AG10803 (cell line): ENCODE measurements at regions not wholly inside any gene's neighbourhood (a gene's known extent, or its start where the extent isn't known, plus 50 kb on each side); places are given as distances from the start of the nearest gene placed in this dataset.

Experiments
- DNase-seq: peaks from one replicate; pipeline ENCODE4 v3.0.0; 2010; ENCODE audit warnings: low read depth
- H3K4me3 ChIP-seq: 2 replicates; pipeline ENCODE4 v1.5.1; 2011; ENCODE audit warnings: mild to moderate bottlenecking, low read length, control low read depth
- TF ChIP-seq, protein P1 (sequence below): conservative IDR thresholded peaks from 2 replicates; pipeline ENCODE4 v1.5.1; 2011; ENCODE audit warnings: mild to moderate bottlenecking, low read length, control low read depth, inconsistent platforms

DNA sequence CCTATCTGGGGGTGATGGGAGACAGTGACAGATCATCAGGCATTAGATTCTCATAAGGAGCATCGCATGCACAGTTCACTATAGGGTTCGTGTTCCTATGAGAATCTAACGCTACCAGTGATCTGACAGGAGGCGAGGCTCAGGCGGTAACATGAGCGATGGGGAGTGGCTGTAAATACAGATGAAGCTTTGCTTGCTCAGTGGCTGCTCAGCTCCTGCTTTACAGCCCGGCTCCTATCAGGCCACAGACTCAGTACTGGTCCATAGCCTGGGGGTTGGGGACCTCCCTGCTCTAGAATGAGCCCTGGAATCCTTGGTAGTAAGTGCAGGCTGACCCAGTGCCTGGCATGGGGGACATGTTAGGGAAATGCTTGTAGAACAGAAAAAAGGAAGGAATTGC is 426.0 kb downstream of the TYW1 start:
- DNase-seq: no peak
- TF ChIP-seq, protein P1, sequence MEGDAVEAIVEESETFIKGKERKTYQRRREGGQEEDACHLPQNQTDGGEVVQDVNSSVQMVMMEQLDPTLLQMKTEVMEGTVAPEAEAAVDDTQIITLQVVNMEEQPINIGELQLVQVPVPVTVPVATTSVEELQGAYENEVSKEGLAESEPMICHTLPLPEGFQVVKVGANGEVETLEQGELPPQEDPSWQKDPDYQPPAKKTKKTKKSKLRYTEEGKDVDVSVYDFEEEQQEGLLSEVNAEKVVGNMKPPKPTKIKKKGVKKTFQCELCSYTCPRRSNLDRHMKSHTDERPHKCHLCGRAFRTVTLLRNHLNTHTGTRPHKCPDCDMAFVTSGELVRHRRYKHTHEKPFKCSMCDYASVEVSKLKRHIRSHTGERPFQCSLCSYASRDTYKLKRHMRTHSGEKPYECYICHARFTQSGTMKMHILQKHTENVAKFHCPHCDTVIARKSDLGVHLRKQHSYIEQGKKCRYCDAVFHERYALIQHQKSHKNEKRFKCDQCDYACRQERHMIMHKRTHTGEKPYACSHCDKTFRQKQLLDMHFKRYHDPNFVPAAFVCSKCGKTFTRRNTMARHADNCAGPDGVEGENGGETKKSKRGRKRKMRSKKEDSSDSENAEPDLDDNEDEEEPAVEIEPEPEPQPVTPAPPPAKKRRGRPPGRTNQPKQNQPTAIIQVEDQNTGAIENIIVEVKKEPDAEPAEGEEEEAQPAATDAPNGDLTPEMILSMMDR: no peak
- H3K4me3 ChIP-seq: no peak overlapping the region

DNA sequence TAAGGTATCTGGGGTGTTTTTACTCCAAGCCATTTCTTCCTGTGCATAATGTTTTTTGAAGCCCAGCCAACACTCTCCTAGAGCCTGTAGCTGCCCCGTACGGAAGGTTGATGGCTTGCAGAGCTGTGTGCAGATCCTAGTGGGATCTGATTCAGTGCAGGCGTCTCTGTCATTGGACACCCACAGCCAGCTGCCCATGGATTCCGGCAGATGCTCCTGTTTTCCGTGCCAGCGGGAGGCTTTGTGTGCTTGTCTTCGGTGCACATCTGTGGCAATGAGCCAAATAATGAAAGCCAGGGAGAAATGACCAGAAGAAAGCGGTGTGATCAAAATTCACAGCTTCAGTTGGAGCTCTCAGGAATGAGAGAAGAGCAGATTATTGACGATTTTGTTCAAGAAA is 426.4 kb downstream of the TYW1 start:
- TF ChIP-seq, protein P1: no peak
- DNase-seq: no peak
- no peak overlapping the region for H3K4me3 ChIP-seq

DNA sequence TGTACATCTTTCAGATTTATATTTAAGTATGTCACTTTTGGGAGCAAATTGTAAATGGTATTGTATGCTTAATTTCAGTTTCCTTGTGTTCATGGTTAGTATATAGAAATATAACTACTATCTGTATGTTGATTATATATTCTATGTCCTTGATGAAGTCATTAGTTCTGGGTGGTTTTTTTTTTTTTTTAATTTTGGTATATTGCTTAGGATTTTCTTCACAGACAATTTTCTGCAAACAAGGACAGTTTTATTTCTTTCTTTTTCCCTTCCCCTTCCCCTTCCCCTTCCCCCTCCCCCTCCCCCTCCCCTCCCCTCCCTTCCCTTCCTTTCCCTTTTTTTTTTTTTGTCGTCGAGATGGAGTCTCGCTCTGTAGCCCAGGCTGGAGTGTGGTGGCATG is 430.0 kb downstream of the TYW1 start:
- TF ChIP-seq, protein P1: no peak
- DNase-seq: no peak
- no peak overlapping the region for H3K4me3 ChIP-seq

DNA sequence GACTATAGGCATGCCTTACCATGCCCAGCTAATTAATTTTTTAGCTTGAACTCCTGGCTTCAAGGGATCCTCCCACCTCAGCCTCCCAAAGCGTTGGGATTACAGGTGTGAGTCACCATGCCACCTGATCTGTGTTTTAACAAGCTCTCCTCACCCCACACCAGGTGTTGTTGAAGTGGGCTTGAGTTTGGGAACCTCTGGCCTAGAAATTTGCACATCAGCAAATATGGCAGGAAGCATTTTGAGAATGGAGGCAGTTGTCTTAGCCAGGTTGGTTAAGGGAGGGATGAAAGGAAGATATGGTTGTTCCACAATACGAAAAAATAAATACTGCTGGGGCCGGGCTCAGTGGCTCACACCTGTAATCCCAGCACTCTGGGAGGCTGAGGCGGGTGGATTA is 433.1 kb downstream of the TYW1 start:
- TF ChIP-seq, protein P1: no peak
- no peak for DNase-seq
- H3K4me3 ChIP-seq: no peak overlapping the region

DNA sequence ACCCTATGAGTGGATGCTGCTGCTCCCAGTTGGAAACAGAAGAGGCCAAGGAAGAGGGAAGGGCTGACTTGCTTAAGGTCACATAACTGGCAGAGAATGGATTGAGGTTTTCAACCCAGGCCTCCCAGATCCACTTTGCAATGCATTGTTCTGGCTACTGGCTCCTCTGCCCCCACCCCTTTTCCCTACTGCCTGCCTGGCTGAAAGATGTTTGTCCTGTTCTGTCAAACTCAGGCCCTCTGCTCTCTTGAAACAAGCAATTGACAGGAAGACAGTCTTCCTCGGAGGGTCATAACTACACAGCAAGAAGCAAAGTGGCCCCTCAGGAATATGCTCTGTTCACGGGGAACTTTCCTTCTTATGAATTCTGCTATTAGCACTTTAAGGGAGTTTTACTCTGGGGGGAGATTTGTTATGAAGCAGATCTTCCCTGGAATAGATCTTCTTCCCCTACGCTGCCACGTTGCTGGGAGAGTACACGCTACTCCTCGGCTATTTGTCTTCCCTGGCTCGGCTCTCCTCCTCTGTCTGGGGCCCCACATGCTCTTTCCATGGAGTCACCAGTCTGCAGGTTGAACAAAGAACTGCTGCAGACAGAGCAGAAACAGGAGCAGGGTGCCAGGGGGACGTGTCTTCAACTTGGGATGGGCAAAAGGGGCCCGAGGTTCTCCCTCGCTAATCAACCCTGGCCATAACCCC is 436.1 kb downstream of the TYW1 start:
- no peak overlapping the region for H3K4me3 ChIP-seq
- no peak for DNase-seq
- TF ChIP-seq, protein P1: no peak

DNA sequence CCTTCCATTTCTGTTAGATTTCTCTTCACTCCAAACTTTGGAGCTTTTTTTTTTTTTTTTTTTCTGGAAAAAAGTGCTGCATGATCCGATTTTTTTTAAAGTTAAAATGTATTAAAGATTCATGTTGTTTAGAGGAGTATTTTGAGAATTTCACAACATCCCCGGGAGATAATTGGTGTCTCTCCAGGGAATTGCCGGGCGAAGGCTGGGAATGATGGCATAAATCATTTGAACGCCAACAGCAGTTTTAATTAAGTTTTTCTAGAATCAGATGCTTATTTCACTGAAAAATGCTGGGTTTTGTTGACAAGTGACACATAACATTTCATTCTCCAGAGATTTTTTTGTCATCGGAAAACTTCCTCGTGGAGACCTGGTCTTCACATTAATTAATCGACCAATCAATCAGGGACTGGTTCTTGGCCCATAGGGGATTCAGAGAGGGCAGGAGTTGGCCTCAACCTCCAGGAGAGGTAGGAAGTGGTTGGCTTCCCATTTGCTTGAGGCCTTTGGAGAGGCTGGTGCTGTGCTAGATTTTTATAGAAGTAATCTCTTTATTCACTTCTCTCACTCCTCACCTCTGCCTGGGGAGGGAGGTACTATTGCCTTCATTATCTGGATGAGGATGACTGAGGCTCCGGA is 439.4 kb downstream of the TYW1 start:
- H3K4me3 ChIP-seq: no peak overlapping the region
- TF ChIP-seq, protein P1: no peak
- no peak for DNase-seq

DNA sequence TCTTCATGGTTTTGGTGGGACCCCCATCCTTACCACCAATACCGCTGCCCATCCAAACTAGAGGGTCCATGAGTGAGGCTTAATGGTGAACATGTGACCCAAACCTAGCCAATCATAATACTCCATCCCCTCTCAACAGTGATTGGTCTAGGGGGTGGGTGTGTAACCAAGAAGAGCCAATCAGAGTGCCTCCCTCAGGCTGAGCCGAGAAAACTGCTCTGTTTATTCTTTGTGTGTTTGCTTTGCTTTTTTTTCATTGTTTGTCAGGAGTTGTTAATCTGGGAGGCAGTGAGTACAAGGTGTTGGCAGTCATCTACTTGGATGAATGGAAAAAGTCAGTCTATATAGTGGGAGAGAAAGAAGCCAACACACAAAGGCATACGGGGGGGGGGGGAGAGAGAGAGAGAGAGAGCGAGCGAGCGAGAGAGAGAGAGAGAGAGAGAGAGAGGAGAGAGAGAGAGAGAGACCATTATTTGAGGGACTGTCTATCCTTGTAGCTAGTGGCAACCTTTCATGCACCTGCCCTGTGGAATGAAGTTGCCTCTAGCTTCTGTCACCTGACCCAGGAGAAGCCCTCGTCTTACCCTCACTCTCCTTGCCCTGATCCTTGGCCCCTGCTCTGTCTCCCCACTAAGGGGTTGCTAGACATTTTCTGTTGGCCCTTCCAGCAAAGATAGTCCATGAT is 441.7 kb downstream of the TYW1 start:
- TF ChIP-seq, protein P1: no peak
- DNase-seq: no peak
- H3K4me3 ChIP-seq: no peak overlapping the region
